Neural progenitor cell (in vitro differentiated cells): ENCODE measurements at regions not wholly inside any gene's neighbourhood (a gene's known extent, or its start where the extent isn't known, plus 50 kb on each side); places are given as distances from the start of the nearest gene placed in this dataset.
A peak's percentile ranks its signal among the peaks of the same experiment; 100 is the strongest.

Experiments used
- DNase-seq: peaks from one replicate; pipeline ENCODE4 v3.0.0-alpha.2; 2016; ENCODE audit warnings: low spot score
- H2AFZ ChIP-seq: fragments of 200-600 bp; sonication (generic); replicated peaks from 2 replicates; pipeline ENCODE4 v1.6.1; 2016; ENCODE audit warnings: antibody characterized with exemption
- H3F3A ChIP-seq: fragments of 200-600 bp; sonication (generic); 2 replicates; pipeline ENCODE4 v1.6.1; 2016; ENCODE audit warnings: antibody characterized with exemption, low read depth
- H3K27ac ChIP-seq: fragments of 200-600 bp; sonication (generic); 2 replicates; pipeline ENCODE4 v1.5.1; 2016; ENCODE audit warnings: mild to moderate bottlenecking
- H3K27me3 ChIP-seq: fragments of 200-600 bp; sonication (generic); 2 replicates; pipeline ENCODE4 v1.6.1; 2016; ENCODE audit warnings: mild to moderate bottlenecking, moderate library complexity
- H3K36me3 ChIP-seq: fragments of 200-600 bp; sonication (generic); 2 replicates; pipeline ENCODE4 v1.5.1; 2016
- H3K4me1 ChIP-seq: fragments of 200-600 bp; sonication (generic); 2 replicates; pipeline ENCODE4 v1.6.1; 2016; ENCODE audit warnings: mixed run types
- H3K4me2 ChIP-seq: fragments of 200-600 bp; sonication (generic); 2 replicates; pipeline ENCODE4 v1.6.1; 2016
- H3K4me3 ChIP-seq: fragments of 200-600 bp; sonication (generic); 2 replicates; pipeline ENCODE4 v1.5.1; 2016
- H3K79me2 ChIP-seq: fragments of 200-600 bp; sonication (generic); 2 replicates; pipeline ENCODE4 v1.6.1; 2016; ENCODE audit warnings: low read depth
- H3K9ac ChIP-seq: fragments of 200-600 bp; sonication (generic); 2 replicates; pipeline ENCODE4 v1.6.1; 2016
- H3K9me3 ChIP-seq: fragments of 200-600 bp; sonication (generic); 2 replicates; pipeline ENCODE4 v1.5.1; 2016; ENCODE audit warnings: low read depth
- H4K20me1 ChIP-seq: fragments of 200-600 bp; sonication (generic); 2 replicates; pipeline ENCODE4 v1.6.1; 2016; ENCODE audit warnings: low read depth
- H3K27ac Mint-ChIP-seq: 3 replicates; pipeline ENCODE4 v1.8.0; 2021; ENCODE audit warnings: mixed read lengths
- H3K27me3 Mint-ChIP-seq: 2 replicates; pipeline ENCODE4 v1.8.0; 2022; ENCODE audit warnings: low read depth, mild to moderate bottlenecking, inconsistent platforms, moderate library complexity, mixed read lengths; ENCODE audit not compliant: insufficient read depth
- H3K36me3 Mint-ChIP-seq: 3 replicates; pipeline ENCODE4 v1.8.0; 2021; ENCODE audit warnings: mixed read lengths
- H3K4me1 Mint-ChIP-seq: 3 replicates; pipeline ENCODE4 v1.8.0; 2021; ENCODE audit warnings: mixed read lengths
- H3K4me3 Mint-ChIP-seq: 3 replicates; pipeline ENCODE4 v1.8.0; 2021; ENCODE audit warnings: mild to moderate bottlenecking, moderate library complexity, mixed read lengths
- H3K9me3 Mint-ChIP-seq: 3 replicates; pipeline ENCODE4 v1.8.0; 2020; ENCODE audit warnings: mixed read lengths
- CTCF ChIP-seq: fragments of 200-600 bp; sonication (generic); IDR thresholded peaks from 2 replicates; pipeline ENCODE4 v1.5.1; 2017; ENCODE audit warnings: antibody characterized with exemption, mild to moderate bottlenecking
- EZH2 ChIP-seq: fragments of 200-600 bp; sonication (generic); IDR thresholded peaks from 2 replicates; pipeline ENCODE4 v1.6.1; 2017; ENCODE audit warnings: antibody characterized with exemption, mild to moderate bottlenecking, moderate library complexity
- EZH2phosphoT487 ChIP-seq: fragments of 200-600 bp; sonication (generic); IDR thresholded peaks from 2 replicates; pipeline ENCODE4 v1.6.1; 2017; ENCODE audit warnings: antibody characterized with exemption

GRCh38 chr2:16128746-16129610, 188.6 kb downstream of the MYCN start:
- Histone ChIP-seq H3K9ac (no peak overlapping the region), H3K4me2 (no peak overlapping the region), H3K27me3 (no peaks in the 10 kb centered on the region), H3K4me1 (peaks cover 16% of the 10 kb centered on the region), H3K79me2 (no peaks in the 10 kb centered on the region), H3F3A (no peaks in the 10 kb centered on the region), H3K36me3 (no peaks in the 10 kb centered on the region), H3K4me3 (no peak overlapping the region), H3K27ac (no peak overlapping the region), H3K9me3 (no peaks in the 10 kb centered on the region), H4K20me1 (no peaks in the 10 kb centered on the region), H2AFZ (no peak overlapping the region)
- H3K4me1 Mint-ChIP-seq = peaks cover 30% of the 10 kb centered on the region
- peaks cover 7% of the 10 kb centered on the region for H3K27me3 Mint-ChIP-seq
- peak overlapping the region; percentile 30 for H3K27ac Mint-ChIP-seq
- TF ChIP-seq EZH2 (no peak), EZH2phosphoT487 (no peak), CTCF (no peak)
- H3K9me3 Mint-ChIP-seq = peaks cover 9% of the 10 kb centered on the region
- peak overlapping the region; percentile 7 for H3K4me3 Mint-ChIP-seq
- DNase-seq = no peak
- H3K36me3 Mint-ChIP-seq = no peaks in the 10 kb centered on the region

- Histone ChIP-seq H3K9ac (no peak overlapping the region), H3K9me3 (no peaks in the 10 kb centered on the region), H3F3A (no peaks in the 10 kb centered on the region), H3K79me2 (no peaks in the 10 kb centered on the region), H4K20me1 (no peaks in the 10 kb centered on the region), H3K36me3 (no peaks in the 10 kb centered on the region), H2AFZ (no peak overlapping the region), H3K27ac (no peak overlapping the region), H3K4me1 (peaks cover 16% of the 10 kb centered on the region), H3K27me3 (no peaks in the 10 kb centered on the region), H3K4me2 (no peak overlapping the region), H3K4me3 (no peak overlapping the region)
- H3K4me3 Mint-ChIP-seq = no peak overlapping the region
- peaks cover 35% of the 10 kb centered on the region for H3K4me1 Mint-ChIP-seq
- H3K36me3 Mint-ChIP-seq = no peaks in the 10 kb centered on the region
- TF ChIP-seq EZH2 (no peak), EZH2phosphoT487 (no peak)
- peaks cover 6% of the 10 kb centered on the region for H3K27me3 Mint-ChIP-seq
- DNase-seq = no peak
- no peak overlapping the region for H3K27ac Mint-ChIP-seq
- peaks cover 9% of the 10 kb centered on the region for H3K9me3 Mint-ChIP-seq
Observed at GRCh38 chr2:16127958-16128357, 187.6 kb downstream of the MYCN start.

- no peak overlapping the region for H3K27ac ChIP-seq
- Mint-ChIP-seq H3K9me3 (peaks cover 9% of the 10 kb centered on the region), H3K36me3 (no peaks in the 10 kb centered on the region), H3K27ac (peak overlapping the region; percentile 4), H3K27me3 (peaks cover 6% of the 10 kb centered on the region), H3K4me1 (peaks cover 35% of the 10 kb centered on the region), H3K4me3 (no peak overlapping the region)
- no peaks in the 10 kb centered on the region for H3K27me3 ChIP-seq
- H3K4me3 ChIP-seq = no peak overlapping the region
- H3K9me3 ChIP-seq = no peaks in the 10 kb centered on the region
- no peak overlapping the region for H3K9ac ChIP-seq
- H2AFZ ChIP-seq = no peak overlapping the region
- no peaks in the 10 kb centered on the region for H3K36me3 ChIP-seq
- no peaks in the 10 kb centered on the region for H4K20me1 ChIP-seq
- TF ChIP-seq EZH2 = no peak
- TF ChIP-seq EZH2phosphoT487 = no peak
- no peaks in the 10 kb centered on the region for H3F3A ChIP-seq
- peaks cover 16% of the 10 kb centered on the region for H3K4me1 ChIP-seq
- no peak for DNase-seq
- H3K79me2 ChIP-seq = no peaks in the 10 kb centered on the region
- H3K4me2 ChIP-seq = no peak overlapping the region
Observed at GRCh38 chr2:16127276-16127940, 187.1 kb downstream of the MYCN start.

GRCh38 chr2:16126517-16127275, 186.3 kb downstream of the MYCN start:
- H4K20me1 ChIP-seq = no peaks in the 10 kb centered on the region
- no peak overlapping the region for H3K4me3 ChIP-seq
- H3K4me1 ChIP-seq = peaks cover 16% of the 10 kb centered on the region
- no peaks in the 10 kb centered on the region for H3K27me3 ChIP-seq
- H3K79me2 ChIP-seq = no peaks in the 10 kb centered on the region
- Mint-ChIP-seq H3K36me3 (no peaks in the 10 kb centered on the region), H3K4me1 (peaks cover 35% of the 10 kb centered on the region), H3K27me3 (peaks cover 6% of the 10 kb centered on the region), H3K9me3 (peaks cover 13% of the 10 kb centered on the region), H3K27ac (no peak overlapping the region), H3K4me3 (no peak overlapping the region)
- H3K27ac ChIP-seq = no peak overlapping the region
- no peak overlapping the region for H2AFZ ChIP-seq
- no peak for TF ChIP-seq EZH2phosphoT487
- TF ChIP-seq CTCF = peak; percentile 9
- H3K4me2 ChIP-seq = no peak overlapping the region
- no peaks in the 10 kb centered on the region for H3K36me3 ChIP-seq
- H3K9ac ChIP-seq = no peak overlapping the region
- no peak for DNase-seq
- no peaks in the 10 kb centered on the region for H3F3A ChIP-seq
- H3K9me3 ChIP-seq = no peaks in the 10 kb centered on the region
